GM19397 (cell line): ENCODE measurements at regions not wholly inside any gene's neighbourhood (a gene's known extent, or its start where the extent isn't known, plus 50 kb on each side); places are given as distances from the start of the nearest gene placed in this dataset.
"Not testable (repeated sequence)": the region's sequence is repeated elsewhere in the genome, so short reads cannot be mapped to it uniquely, and the experiment has no call there.

ENCODE experiments used
- ATAC-seq: cut with Tn5 transposase; IDR thresholded peaks from one replicate; pipeline ENCODE4 v1.9.1; 2021; ENCODE audit warnings: mild to moderate bottlenecking, moderate library complexity; ENCODE audit not compliant: unreplicated experiment

GRCh38 chr6:166253778-166254204 lies 54.4 kb downstream of the PRR18 start:
- no peak for ATAC-seq

DNA sequence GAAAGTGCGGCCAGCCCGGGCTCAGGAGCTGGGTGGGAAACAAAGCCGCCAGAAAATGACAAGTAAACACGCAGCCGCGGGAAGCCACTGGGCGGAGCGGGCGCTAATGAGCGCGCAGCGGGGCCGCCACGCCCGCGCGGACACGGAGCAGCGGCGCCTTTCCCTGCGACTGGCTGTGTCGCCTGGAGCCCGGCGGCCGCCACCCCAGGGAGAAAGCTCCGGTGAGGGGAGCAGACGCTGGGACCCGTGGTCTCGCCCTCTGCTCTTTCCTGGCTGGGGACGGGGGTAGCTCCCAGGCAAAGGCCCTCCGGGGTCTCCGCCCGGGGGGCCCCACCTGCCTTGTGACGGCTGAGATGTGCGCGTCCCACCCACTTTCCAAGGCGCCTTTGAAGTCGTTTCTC lies 54.9 kb downstream of the PRR18 start:
- no peak for ATAC-seq

DNA sequence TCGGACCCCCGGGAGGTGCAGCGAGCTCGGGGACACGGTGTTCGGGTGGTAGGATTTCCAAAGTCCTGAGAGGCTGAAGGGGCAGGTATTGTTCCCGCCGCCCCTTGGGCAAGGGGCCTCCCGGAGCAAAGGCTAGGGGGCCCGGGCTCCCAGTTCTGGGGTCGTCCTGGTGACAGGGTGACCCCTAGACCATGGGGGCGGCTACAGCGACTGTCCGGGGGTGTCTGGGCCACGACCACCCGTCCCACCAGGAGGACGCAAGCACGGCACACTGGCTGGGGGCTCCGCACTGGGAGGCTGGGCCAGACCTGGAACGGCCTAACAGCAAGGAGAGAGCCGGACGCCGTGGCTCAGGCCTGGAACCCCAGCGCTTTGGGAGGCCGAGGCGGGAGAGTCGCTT lies 55.6 kb downstream of the PRR18 start:
- no peak for ATAC-seq

DNA sequence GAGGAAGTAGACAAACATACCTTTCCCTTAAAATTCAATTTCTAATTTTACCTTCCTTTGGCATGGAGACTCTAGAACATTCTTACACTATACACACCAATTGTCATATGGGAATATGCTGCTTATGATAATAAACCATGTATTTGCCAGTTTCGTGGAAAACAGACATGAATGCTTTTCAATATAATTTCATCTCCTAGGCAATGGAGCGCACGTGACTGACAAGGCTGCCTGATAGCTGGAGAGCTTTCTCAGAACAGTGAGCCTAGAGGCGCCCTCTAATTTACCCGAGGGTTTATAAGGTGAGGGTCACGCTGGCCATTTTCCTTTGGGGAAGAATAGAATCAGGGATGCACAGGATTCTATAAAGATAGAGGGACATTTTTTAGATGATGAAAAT lies 56.5 kb downstream of the PRR18 start:
- no peak for ATAC-seq

GRCh38 chr6:166251211-166251610 lies 57.0 kb downstream of the PRR18 start:
- no peak for ATAC-seq

- not testable (repeated sequence) for ATAC-seq
Observed at GRCh38 chr6:166249061-166249785, 59.0 kb downstream of the PRR18 start.

- ATAC-seq: no peak
Observed at GRCh38 chr6:166245148-166245547, 63.0 kb downstream of the PRR18 start.

GRCh38 chr6:166244353-166245045 lies 63.7 kb downstream of the PRR18 start:
- peak; percentile 82 for ATAC-seq

GRCh38 chr6:166242888-166243287 lies 65.3 kb downstream of the PRR18 start:
- ATAC-seq: no peak

- ATAC-seq: no peak
Observed at GRCh38 chr6:166241974-166242373, 66.2 kb downstream of the PRR18 start.

DNA sequence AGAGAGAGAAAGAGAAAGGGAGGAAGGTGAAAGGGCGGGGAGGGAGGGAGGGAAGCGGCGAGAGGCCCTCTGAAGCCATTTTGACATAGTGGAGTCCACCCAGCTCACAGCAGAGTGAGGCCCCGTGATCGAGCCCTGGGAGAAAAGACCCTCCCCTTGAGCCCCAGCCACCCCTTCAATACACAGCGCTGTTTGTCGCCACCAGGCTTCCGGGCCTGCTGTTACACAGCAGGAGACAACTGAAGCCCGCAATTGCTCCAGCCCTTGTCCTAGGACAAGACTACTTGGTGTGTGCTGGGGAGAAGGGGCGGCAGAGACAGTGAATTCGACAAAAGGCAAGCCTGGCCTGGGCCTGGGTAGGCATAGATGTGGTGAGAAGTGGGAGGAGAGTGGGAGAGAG lies 67.3 kb downstream of the PRR18 start:
- no peak for ATAC-seq

- no peak for ATAC-seq
Observed at GRCh38 chr6:166237617-166238016, 70.0 kb upstream of the TBXT start.

GRCh38 chr6:166236596-166236995 lies 68.9 kb upstream of the TBXT start:
- ATAC-seq: no peak

GRCh38 chr6:166235666-166236292 lies 68.1 kb upstream of the TBXT start:
- ATAC-seq: no peak

GRCh38 chr6:166231181-166231580 lies 63.5 kb upstream of the TBXT start:
- ATAC-seq: not testable (repeated sequence)

DNA sequence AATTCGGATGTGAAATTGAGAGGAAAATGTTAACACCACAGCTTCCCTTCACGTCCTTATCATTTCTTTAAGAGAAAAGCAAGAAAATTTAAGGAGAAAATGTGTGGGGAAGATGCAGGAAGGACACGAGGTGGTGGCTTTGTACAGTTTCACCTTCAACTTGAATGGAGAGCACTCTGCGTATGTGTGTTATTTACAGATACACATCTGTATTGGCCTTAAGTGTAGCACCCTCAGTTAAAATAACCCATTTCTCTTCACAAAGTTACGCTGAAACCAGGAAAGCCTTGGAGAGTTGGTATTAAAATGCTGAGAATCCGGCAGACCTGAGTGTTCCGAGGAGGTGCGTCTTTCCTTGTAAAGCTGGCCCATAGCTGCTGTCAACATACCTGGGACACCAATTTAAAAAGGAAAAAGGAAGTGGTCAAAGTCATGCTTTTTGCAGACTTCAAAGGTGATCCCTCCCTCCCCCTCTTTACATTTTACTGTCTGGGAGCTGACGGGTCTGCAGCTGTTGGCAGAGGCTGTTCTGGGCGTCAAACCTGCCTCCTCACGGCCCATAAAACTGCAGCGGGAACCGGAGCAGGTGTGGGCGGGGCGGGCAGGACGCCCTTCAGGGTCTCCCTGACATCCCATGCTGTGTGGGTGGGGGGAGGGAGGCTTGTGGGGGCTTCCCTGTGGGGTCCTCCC lies 61.3 kb upstream of the TBXT start:
- no peak for ATAC-seq

DNA sequence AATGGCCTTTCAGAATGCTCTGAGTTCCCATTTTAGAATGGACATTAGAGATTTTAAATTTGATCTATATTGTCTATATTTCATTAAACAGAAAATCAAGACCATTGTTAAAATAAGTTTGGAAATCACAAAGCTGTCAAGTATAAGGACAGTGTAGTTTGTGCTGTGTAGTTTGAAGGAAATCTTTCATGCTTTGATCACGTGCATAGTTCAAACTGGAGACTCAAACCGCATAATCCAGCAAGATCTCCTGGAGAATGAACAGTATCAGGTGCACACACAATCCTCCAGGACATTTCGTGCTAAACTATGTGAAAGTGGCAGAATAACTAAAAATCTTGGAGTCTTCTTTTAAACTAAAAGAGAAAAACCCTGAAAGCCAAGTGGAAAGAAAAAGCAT lies 60.8 kb upstream of the TBXT start:
- ATAC-seq: no peak

DNA sequence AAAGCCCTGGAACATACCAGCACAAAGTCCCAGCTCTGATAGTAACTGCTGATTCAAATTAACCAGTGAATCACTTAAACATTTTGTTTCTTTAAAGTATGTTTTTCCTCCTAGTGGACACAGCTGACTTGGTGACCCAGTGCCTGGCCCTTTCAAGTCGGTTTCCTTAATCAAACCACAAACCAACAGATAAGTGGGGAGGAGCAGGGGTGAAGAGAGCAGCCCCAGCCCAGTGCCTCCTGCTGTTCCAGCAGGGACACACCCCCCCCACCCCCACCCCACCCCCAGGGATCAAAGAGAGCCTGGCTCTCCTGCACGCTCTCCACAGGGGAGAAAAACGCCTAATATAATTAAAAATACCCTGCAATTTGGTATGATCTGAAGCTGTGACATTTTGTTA lies 55.4 kb upstream of the TBXT start:
- no peak for ATAC-seq

DNA sequence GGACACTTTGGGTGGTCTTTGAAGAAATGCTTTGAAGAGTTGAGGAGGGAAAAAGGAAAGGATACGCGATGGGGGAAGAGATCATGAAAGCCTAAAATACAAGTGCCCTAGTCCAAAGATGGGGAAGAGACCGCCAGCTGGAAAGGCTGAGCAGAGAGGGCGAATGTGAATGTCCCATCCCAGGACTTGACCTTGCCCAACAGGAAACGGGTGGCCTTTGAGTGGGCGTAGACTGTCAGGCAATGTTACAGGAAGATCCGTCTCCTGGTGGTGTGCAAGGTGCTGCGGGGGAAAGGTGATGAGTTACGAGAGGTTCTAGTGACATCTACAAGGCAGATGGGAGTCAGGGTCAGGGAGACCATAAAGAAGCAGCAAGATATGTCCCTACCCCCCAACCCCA lies 55.0 kb upstream of the TBXT start:
- ATAC-seq: no peak

DNA sequence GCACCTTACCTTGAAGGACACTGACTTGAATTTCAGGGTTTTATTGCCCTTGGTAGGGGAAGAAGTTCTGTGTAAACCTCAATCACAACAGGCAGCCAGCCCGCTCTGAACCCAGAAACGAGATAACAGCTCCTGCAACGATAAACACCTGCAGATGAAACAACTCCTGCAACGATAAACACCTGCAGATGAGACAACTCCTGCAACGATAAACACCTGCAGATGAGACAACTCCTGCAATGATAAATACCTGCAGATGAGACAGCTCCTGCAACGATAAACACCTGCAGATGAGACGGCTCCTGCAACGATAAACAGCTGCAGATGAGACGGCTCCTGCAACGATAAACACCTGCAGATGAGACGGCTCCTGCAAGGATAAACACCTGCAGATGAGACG lies 54.0 kb upstream of the TBXT start:
- no peak for ATAC-seq

GRCh38 chr6:166221040-166221439 lies 53.4 kb upstream of the TBXT start:
- ATAC-seq: no peak
